ENCODE measurements at regions not wholly inside any gene's neighbourhood (a gene's known extent, or its start where the extent isn't known, plus 50 kb on each side); places are given as distances from the start of the nearest gene placed in this dataset.

DNA sequence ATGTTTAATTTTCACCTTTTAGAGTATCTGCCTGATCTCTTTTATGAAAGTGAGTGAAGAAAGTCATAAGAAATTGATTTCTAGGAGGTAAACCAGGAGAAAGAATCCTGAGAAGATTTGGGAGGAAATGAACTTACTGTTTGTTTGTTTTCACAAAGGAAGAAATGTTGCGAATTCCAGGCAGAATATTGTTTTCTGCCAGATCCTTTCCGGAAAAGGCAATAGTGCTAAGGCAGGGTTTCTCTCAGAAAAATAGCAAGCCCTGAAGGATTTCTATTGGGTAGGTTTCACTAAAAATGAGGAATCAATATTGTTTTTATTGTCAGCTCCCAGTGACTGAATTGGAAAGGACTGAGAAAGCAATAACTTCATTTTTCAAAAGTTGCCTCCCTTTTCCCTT lies 85.7 kb upstream of the TGFBR2 start:
- TF ChIP-seq, protein P1, sequence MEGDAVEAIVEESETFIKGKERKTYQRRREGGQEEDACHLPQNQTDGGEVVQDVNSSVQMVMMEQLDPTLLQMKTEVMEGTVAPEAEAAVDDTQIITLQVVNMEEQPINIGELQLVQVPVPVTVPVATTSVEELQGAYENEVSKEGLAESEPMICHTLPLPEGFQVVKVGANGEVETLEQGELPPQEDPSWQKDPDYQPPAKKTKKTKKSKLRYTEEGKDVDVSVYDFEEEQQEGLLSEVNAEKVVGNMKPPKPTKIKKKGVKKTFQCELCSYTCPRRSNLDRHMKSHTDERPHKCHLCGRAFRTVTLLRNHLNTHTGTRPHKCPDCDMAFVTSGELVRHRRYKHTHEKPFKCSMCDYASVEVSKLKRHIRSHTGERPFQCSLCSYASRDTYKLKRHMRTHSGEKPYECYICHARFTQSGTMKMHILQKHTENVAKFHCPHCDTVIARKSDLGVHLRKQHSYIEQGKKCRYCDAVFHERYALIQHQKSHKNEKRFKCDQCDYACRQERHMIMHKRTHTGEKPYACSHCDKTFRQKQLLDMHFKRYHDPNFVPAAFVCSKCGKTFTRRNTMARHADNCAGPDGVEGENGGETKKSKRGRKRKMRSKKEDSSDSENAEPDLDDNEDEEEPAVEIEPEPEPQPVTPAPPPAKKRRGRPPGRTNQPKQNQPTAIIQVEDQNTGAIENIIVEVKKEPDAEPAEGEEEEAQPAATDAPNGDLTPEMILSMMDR (IDR thresholded peaks at IDR 0.05), result no peak
- TF ChIP-seq POLR2A (IDR thresholded peaks at IDR 0.05), result no peak
